HEK293T (cell line): ENCODE measurements at regions not wholly inside any gene's neighbourhood (a gene's known extent, or its start where the extent isn't known, plus 50 kb on each side); places are given as distances from the start of the nearest gene placed in this dataset.

Experiments
- ELF4 ChIP-seq: fragments of 450-650 bp; IDR thresholded peaks from 2 replicates; pipeline ENCODE4 v1.6.1; 2017; ENCODE audit warnings: antibody characterized with exemption
- FOXK2 ChIP-seq: fragments of 450-650 bp; IDR thresholded peaks from 2 replicates; pipeline ENCODE4 v1.6.1; 2016; ENCODE audit warnings: mild to moderate bottlenecking
- HDGF ChIP-seq: fragments of 450-650 bp; IDR thresholded peaks from 2 replicates; pipeline ENCODE4 v1.6.1; 2017; ENCODE audit warnings: antibody characterized with exemption, borderline replicate concordance
- L3MBTL2 ChIP-seq: fragments of 450-650 bp; conservative IDR thresholded peaks from 2 replicates; pipeline ENCODE4 v1.6.1; 2016; ENCODE audit warnings: mild to moderate bottlenecking
- TF ChIP-seq, protein P1 (sequence below): fragments of 450-650 bp; IDR thresholded peaks from 2 replicates; pipeline ENCODE4 v1.6.1; 2016

DNA sequence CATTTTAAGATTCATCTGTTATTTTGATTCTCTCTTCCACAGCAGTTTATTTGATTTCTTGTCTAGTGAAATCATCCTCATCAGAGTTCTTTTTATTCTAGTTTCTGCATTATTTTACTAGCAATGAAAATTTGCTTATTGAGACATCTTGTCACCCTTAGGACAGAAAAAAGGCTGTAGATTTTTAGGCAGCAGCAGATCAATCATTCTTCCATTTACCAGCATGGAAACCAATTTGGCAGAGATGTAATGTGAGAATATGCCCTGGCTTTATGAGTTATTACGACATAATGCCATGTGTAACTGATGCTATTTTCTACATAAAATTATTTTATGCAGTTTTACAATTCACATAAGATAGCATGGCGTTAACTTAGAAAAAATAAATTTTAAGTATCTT lies 688.6 kb upstream of the SLC10A2 start:
- TF ChIP-seq ELF4, result no peak
- no peak for TF ChIP-seq FOXK2
- TF ChIP-seq HDGF, result no peak
- no peak for TF ChIP-seq L3MBTL2
- TF ChIP-seq, protein P1, sequence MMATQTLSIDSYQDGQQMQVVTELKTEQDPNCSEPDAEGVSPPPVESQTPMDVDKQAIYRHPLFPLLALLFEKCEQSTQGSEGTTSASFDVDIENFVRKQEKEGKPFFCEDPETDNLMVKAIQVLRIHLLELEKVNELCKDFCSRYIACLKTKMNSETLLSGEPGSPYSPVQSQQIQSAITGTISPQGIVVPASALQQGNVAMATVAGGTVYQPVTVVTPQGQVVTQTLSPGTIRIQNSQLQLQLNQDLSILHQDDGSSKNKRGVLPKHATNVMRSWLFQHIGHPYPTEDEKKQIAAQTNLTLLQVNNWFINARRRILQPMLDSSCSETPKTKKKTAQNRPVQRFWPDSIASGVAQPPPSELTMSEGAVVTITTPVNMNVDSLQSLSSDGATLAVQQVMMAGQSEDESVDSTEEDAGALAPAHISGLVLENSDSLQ, result no peak
